ENCODE measurements at regions not wholly inside any gene's neighbourhood (a gene's known extent, or its start where the extent isn't known, plus 50 kb on each side); places are given as distances from the start of the nearest gene placed in this dataset.

DNA sequence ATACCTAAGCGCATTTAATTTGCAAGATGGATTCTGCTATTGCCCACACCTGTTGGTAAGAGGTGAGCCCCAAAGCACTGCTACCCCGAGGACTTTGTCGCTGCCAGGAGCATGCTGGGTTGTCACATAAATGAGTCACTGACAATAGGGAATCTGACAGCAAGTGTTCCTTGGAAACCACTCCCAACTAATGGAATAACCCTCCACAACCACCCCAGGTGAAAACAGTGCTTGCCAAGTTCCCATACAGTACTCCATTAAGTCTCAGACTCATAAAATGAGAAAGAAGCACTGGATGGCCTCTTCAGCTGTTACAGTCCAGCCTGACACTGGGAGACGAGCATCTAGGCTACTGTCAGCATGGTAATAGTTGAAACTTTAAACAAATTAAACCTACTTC lies 108.6 kb downstream of the EFNB2 start:
- TF ChIP-seq ZIC2 (tag by site-specific recombination; IDR thresholded peaks at IDR 0.05) (peak; percentile 23; the same call in 1 of the 2 replicates), ZNF169 (tag by site-specific recombination; IDR thresholded peaks at IDR 0.05) (no peak), ZNF654 (tag by site-specific recombination; IDR thresholded peaks at IDR 0.05; ENCODE audit: low read depth) (no peak)
- H3K36me3 ChIP-seq (ENCODE audit: control insufficient read depth in 2 of 2, insufficient read depth in 1 of 2, low read length in 2 of 2) = no peaks in the 10 kb centered on the region
- CTCF ChIA-PET = no interaction called here
- POLR2A ChIA-PET = no interaction called here
- H3K27ac ChIP-seq (ENCODE audit: extremely low read depth, low read depth, low read length) = no peak overlapping the region
- H3K4me1 ChIP-seq (ENCODE audit: control insufficient read depth, insufficient read depth, low read length) = no peaks in the 10 kb centered on the region
- no peaks in the 10 kb centered on the region for H3K9me3 ChIP-seq (ENCODE audit: control insufficient read depth, insufficient read depth, low read depth, low read length)
- H3K4me3 ChIP-seq (ENCODE audit: low read depth, low read length) = no peak overlapping the region

DNA sequence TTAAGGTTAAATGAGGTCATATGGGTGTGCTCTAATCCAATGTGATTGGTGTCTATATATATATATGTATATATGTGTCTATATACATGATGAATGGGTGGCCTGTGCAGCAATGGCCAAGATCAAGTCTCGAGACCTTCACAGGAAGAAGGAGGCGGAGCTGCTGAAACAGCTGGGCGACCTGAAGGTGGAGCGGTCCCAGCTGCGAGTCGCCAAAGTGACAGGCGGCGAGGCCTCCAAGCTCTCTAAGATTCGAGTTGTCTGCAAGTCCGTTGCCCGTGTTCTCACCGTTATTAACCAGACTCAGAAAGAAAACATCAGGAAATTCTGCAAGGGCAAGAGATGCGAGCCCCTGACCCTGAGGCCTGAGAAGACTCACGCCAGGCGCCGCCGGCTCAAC lies 109.8 kb downstream of the EFNB2 start:
- H3K4me1 ChIP-seq (ENCODE audit: control insufficient read depth, insufficient read depth, low read length) = no peaks in the 10 kb centered on the region
- TF ChIP-seq ZNF140 (tag by site-specific recombination; IDR thresholded peaks at IDR 0.05) (no peak), ZNF302 (tag by site-specific recombination; IDR thresholded peaks at IDR 0.05; ENCODE audit: low read depth) (no peak), ZNF211 (tag by site-specific recombination; IDR thresholded peaks at IDR 0.05; ENCODE audit: low read depth) (no peak), ZNF791 (tag by site-specific recombination; IDR thresholded peaks at IDR 0.05) (no peak), TRIM28 (IDR thresholded peaks at IDR 0.05; ENCODE audit: borderline replicate concordance, low read length) (no peak), ZNF670 (tag by site-specific recombination; IDR thresholded peaks at IDR 0.05; ENCODE audit: low read depth) (no peak), ZNF621 (tag by site-specific recombination; IDR thresholded peaks at IDR 0.05) (no peak)
- TF ChIP-seq, protein P1, sequence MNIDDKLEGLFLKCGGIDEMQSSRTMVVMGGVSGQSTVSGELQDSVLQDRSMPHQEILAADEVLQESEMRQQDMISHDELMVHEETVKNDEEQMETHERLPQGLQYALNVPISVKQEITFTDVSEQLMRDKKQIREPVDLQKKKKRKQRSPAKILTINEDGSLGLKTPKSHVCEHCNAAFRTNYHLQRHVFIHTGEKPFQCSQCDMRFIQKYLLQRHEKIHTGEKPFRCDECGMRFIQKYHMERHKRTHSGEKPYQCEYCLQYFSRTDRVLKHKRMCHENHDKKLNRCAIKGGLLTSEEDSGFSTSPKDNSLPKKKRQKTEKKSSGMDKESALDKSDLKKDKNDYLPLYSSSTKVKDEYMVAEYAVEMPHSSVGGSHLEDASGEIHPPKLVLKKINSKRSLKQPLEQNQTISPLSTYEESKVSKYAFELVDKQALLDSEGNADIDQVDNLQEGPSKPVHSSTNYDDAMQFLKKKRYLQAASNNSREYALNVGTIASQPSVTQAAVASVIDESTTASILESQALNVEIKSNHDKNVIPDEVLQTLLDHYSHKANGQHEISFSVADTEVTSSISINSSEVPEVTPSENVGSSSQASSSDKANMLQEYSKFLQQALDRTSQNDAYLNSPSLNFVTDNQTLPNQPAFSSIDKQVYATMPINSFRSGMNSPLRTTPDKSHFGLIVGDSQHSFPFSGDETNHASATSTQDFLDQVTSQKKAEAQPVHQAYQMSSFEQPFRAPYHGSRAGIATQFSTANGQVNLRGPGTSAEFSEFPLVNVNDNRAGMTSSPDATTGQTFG (tag by site-specific recombination; IDR thresholded peaks at IDR 0.05; ENCODE audit: borderline replicate concordance) = no peak
- TF ChIP-seq, protein P2, sequence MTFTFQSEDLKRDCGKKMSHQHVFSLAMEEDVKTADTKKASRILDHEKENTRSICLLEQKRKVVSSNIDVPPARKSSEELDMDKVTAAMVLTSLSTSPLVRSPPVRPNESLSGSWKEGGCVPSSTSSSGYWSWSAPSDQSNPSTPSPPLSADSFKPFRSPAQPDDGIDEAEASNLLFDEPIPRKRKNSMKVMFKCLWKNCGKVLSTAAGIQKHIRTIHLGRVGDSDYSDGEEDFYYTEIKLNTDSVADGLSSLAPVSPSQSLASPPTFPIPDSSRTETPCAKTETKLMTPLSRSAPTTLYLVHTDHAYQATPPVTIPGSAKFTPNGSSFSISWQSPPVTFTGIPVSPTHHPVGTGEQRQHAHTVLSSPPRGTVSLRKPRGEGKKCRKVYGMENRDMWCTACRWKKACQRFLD (tag by site-specific recombination; IDR thresholded peaks at IDR 0.05) = no peak
- TF ChIP-seq, protein P3, sequence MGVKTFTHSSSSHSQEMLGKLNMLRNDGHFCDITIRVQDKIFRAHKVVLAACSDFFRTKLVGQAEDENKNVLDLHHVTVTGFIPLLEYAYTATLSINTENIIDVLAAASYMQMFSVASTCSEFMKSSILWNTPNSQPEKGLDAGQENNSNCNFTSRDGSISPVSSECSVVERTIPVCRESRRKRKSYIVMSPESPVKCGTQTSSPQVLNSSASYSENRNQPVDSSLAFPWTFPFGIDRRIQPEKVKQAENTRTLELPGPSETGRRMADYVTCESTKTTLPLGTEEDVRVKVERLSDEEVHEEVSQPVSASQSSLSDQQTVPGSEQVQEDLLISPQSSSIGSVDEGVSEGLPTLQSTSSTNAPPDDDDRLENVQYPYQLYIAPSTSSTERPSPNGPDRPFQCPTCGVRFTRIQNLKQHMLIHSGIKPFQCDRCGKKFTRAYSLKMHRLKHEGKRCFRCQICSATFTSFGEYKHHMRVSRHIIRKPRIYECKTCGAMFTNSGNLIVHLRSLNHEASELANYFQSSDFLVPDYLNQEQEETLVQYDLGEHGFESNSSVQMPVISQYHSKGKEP (tag by site-specific recombination; IDR thresholded peaks at IDR 0.05) = no peak
- no peak overlapping the region for H3K4me3 ChIP-seq (ENCODE audit: low read depth, low read length)
- H3K9me3 ChIP-seq (ENCODE audit: control insufficient read depth, insufficient read depth, low read depth, low read length) = no peaks in the 10 kb centered on the region
- no peaks in the 10 kb centered on the region for H3K36me3 ChIP-seq (ENCODE audit: control insufficient read depth in 2 of 2, insufficient read depth in 1 of 2, low read length in 2 of 2)
- CTCF ChIA-PET = interaction anchor here (0.7 kb wide), 1 partner anchor 42 kb away, joined by 4 read pairs; no protein-coding TSS in a partner anchor
- POLR2A ChIA-PET = no interaction called here
- no peak overlapping the region for H3K27ac ChIP-seq (ENCODE audit: extremely low read depth, low read depth, low read length)

GRCh38 chr13:106424805-106425204 lies 110.7 kb downstream of the EFNB2 start:
- no peaks in the 10 kb centered on the region for H3K4me1 ChIP-seq (ENCODE audit: control insufficient read depth, insufficient read depth, low read length)
- no peaks in the 10 kb centered on the region for H3K9me3 ChIP-seq (ENCODE audit: control insufficient read depth, insufficient read depth, low read depth, low read length)
- no peaks in the 10 kb centered on the region for H3K36me3 ChIP-seq (ENCODE audit: control insufficient read depth in 2 of 2, insufficient read depth in 1 of 2, low read length in 2 of 2)
- POLR2A ChIA-PET = no interaction called here
- no peak overlapping the region for H3K4me3 ChIP-seq (ENCODE audit: low read depth, low read length)
- H3K27ac ChIP-seq (ENCODE audit: extremely low read depth, low read depth, low read length) = no peak overlapping the region
- CTCF ChIA-PET = no interaction called here
- TF ChIP-seq ZNF18 (tag by site-specific recombination; IDR thresholded peaks at IDR 0.05) (no peak), ZNF48 (tag by site-specific recombination; IDR thresholded peaks at IDR 0.05) (no peak), ZNF610 (tag by site-specific recombination; IDR thresholded peaks at IDR 0.05; ENCODE audit: borderline replicate concordance) (no peak), ZEB2 (tag by site-specific recombination; IDR thresholded peaks at IDR 0.05) (no peak), ZNF623 (tag by site-specific recombination; IDR thresholded peaks at IDR 0.05) (no peak), ZNF510 (tag by site-specific recombination; IDR thresholded peaks at IDR 0.05; ENCODE audit: insufficient replicate concordance) (no peak)
- TF ChIP-seq, protein P4, sequence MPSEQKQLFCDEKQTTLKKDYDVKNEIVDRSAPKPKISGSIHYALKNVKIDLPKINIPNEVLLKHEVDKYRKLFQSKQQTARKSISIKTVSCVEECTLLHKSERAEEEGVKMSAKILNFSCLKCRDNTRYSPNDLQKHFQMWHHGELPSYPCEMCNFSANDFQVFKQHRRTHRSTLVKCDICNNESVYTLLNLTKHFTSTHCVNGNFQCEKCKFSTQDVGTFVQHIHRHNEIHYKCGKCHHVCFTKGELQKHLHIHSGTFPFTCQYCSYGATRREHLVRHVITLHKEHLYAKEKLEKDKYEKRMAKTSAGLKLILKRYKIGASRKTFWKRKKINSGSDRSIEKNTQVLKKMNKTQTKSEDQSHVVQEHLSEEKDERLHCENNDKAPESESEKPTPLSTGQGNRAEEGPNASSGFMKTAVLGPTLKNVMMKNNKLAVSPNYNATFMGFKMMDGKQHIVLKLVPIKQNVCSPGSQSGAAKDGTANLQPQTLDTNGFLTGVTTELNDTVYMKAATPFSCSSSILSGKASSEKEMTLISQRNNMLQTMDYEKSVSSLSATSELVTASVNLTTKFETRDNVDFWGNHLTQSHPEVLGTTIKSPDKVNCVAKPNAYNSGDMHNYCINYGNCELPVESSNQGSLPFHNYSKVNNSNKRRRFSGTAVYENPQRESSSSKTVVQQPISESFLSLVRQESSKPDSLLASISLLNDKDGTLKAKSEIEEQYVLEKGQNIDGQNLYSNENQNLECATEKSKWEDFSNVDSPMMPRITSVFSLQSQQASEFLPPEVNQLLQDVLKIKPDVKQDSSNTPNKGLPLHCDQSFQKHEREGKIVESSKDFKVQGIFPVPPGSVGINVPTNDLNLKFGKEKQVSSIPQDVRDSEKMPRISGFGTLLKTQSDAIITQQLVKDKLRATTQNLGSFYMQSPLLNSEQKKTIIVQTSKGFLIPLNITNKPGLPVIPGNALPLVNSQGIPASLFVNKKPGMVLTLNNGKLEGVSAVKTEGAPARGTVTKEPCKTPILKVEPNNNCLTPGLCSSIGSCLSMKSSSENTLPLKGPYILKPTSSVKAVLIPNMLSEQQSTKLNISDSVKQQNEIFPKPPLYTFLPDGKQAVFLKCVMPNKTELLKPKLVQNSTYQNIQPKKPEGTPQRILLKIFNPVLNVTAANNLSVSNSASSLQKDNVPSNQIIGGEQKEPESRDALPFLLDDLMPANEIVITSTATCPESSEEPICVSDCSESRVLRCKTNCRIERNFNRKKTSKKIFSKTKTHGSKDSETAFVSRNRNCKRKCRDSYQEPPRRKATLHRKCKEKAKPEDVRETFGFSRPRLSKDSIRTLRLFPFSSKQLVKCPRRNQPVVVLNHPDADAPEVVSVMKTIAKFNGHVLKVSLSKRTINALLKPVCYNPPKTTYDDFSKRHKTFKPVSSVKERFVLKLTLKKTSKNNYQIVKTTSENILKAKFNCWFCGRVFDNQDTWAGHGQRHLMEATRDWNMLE (tag by site-specific recombination; conservative IDR thresholded peaks at IDR 0.05; ENCODE audit: low read depth) = no peak
